Hippocampal formation (tissue), 2 donors: ENCODE measurements at regions not wholly inside any gene's neighbourhood (a gene's known extent, or its start where the extent isn't known, plus 50 kb on each side); places are given as distances from the start of the nearest gene placed in this dataset.

Experiments
- DNase-seq, 2 donors: peaks; one replicate each; lab custom pipeline; 2025; lab: John Stamatoyannopoulos, UW

- DNase-seq = no peak
These were observed 334.9 kb upstream of the DDX53 start for GRCh38 chrX:22664826-22665225.

DNA sequence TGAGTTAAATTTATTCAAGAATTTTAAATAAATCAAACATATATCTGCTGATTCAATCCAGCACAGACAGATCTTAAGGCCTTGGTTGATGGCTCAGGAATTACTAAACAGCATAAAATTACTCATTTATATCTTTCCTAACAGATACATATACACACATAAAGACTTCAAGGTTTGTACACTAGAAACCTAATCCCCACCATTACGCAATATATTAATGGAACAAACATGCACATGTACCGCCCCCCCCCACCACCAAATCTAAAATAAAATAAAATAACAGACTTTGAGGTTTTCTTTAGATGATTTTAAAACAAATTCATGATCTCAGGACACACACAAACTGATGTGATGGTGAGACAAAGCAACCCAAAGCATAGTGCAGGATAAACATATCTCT is 333.9 kb upstream of the DDX53 start:
- DNase-seq = no peak

DNA sequence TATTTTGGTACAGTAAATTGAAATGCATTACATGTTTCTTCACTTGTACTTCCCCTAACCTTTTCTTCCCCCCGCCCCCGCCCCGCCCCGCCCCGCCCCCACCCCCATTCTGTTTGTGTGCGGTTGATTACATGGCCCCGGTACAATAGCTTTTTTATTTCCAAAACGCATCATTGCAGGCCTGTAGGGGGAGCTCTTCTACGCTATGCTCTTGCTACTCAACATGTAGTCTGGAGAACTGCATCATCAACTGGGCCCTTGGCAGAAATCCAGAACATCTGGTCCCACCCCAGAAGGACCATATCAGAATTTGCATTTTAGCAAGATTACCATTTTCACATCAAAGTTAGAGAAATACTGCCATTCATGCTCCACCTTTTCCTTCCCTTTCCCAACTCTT is 333.3 kb upstream of the DDX53 start:
- DNase-seq = peak; percentile 8 to 36

DNA sequence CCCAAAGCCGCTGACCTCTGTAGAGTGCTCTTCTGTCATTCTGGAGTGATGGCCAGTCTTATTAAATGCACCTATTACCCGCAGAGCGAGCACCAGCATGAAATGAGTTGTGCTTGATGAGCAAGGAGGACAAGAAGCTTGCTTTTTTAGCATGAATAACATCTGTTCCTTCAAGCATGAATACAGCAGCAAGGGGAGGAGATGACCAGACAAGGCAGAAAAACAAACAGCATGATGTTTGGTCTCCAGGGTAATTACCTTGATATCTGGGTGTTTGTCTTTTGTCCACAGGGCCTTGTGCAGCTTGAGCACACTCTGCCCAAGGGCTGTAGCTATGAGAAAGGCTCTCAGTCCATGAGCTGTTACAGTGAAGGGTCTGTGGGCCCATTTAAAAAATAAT is 324.8 kb upstream of the DDX53 start:
- DNase-seq = no peak

DNA sequence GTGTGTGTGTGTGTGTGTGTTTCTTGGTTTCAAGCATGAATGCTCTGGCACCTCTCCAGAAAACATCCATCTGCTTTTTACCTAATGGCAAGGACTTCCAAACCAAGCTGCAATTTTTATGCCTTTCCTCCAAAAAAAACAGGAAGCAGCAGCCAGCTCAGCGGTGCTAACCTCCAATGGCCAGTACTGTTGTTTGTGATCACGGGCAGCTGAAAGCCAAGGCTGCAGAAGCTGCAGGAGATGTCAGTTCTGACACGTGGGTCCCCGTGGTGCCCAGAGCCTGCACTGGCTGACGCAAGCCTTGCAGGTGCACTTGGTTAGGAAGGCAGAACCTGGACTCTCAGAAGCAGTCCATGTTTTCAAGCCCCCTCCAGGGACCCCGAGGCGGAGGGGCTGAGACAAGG is 313.6 kb upstream of the DDX53 start:
- DNase-seq = no peak

- no peak for DNase-seq
These were observed 310.5 kb upstream of the DDX53 start for GRCh38 chrX:22689290-22689689.

GRCh38 chrX:22690116-22690515 is 309.6 kb upstream of the DDX53 start:
- no peak for DNase-seq

DNA sequence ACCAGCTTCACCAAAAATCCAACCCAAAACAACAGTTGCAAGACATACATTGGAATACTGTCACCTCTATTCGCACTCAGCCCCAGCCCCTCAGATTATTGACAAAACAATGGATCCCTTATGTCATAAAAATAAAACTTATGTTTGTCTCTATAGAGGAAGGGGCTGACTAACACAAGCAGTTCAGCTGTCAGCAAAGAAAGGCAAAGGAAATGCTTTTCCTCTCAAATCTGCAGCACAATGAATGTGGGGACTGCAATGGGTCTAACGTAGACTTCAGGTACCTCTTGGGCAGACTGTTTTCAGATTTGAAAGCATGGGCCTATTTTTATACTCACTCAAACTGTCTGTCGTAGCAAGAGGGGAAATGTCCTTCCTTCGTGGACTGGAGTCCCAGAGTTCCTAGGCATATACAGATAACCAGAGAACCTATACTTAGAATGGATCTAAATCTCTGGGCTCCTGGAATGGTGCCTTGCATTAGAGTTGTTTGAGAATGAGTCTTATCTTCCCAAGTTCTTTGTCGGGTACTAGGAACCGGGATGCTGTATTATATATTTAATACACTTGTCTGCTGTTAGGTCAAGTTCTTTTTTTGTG is 307.7 kb upstream of the DDX53 start:
- no peak for DNase-seq

DNA sequence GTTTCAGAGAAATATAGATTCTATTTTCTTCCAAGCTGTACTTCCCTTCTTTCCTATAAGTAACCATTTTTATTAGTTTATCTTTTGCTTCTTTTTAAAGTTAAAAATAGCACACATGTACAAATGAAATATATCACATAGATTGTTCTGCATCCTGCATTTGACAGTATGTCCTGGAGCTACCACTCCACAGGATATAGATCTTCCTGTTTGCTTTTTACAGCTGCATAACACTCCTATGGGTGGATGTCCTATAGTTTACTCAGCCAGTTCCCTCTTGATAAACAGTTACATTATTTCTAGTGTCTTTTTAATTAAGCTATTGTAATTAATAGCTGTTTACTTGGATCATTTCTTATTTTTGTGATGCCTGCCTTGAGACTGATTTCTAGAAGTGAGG is 301.6 kb upstream of the DDX53 start:
- no peak for DNase-seq

- no peak for DNase-seq
These were observed 300.1 kb upstream of the DDX53 start for GRCh38 chrX:22699581-22700091.

DNA sequence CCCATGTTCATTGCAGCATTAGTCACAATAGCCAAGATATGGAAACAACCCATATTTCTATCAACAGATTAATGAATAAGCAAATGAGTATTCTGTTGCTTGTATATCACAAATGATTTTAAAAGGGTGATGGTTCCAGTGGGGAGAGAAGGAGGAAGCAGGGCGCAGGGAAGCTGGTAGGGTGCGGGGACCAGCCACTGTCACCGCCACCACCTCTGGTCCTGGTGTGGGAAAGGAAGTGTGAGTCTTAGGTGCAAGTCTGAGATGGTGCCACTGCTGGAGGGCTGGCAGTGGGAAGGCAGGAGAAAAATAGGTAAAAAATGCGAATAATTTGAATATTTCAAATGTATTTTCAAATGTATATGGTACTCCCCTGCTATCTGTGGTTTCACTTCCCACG is 286.8 kb upstream of the DDX53 start:
- no peak for DNase-seq

DNA sequence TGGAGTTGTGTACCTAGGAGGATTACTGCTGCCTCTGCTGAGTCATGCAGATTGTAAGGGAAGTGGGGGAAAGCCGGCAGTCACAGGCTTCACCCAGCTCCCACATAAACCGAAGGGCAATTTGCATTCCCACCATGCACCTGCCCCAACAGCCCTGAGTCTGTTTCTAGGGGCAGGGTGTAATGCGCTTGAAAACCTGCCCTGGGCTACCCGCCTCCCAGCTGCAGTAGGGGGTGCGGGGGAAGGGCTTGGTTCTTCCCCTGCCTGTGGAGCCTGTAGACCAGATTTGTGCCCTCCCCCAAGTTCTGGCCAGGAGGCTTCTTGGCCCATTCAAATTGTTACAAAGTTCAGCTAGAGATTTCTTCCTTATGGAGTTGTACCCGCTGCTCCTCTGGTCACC is 269.2 kb upstream of the DDX53 start:
- DNase-seq = no peak

DNA sequence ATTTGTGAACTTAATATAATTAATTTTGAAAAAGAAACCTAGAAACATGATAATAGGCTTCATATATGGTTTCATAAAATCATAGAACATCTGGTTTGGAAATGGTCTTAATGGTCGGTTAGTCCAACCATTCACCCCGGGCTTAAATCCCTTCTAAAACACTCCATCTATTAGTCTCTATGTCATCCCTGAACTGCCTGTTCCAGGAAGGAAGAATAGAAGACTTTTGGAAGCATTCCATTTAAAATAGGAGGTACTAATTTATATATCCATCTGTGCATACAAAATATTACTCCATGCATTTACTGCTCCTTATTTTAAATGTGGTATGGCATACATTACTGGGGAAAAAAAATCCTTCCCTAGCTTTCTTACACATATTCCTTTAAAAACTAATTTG is 262.2 kb upstream of the DDX53 start:
- no peak for DNase-seq

DNA sequence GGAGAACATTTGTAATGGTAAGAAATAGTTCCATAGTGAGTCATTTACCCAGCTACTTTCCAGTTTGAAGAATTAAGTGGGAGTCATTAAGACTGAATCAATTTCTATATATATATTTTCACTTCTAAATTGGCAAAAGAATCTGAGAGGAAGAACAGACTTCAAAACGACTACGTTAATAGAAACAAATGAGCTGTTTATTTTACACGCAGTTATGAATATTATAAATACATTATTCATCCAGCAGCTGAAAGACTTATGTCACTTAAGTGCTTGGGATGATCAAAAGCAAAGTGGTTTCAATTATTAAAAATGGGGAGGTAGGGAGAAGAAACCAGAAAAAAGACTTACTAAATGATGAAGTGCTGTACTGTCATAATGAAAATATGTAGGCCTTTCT is 260.5 kb upstream of the DDX53 start:
- no peak for DNase-seq

- no peak for DNase-seq
These were observed 258.9 kb upstream of the DDX53 start for GRCh38 chrX:22740836-22741235.

DNA sequence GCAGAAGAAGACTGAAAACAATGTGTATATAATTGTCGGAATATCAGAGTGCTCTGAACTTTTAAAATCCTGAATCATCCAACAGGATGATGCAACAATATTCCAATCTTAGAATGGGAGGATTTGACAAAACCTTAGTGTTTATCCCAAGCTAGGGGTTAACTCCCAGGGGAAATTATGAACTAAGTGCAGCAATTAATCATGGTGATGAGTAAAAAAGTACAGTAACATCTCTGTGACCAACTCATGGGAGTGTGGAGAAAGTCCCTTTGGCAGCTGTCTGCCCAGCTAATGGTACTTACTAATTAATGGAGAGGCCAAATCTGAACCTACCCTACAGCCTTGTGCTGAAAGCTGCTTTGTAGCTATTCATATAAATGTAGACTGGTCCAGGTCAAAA is 257.6 kb upstream of the DDX53 start:
- DNase-seq = no peak

DNA sequence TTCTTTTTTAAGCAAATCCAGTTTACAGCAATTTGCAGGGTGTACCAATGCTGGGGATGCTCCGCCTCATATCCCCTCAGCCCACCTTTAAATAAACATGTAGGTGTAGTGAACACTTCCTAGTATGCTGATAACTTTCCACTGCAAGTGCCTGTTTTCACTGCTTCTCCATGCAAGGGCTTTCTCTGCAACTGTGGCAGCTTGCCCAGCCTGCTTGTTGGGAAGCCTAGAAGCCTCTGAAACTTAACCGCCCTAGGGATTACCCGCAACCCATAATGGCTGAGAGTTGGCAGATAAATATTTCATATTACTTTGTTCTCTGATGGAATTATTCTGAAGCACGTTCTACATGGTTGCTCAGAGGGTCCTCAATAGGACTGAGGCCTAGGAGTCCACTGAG is 253.7 kb upstream of the DDX53 start:
- DNase-seq = no peak

DNA sequence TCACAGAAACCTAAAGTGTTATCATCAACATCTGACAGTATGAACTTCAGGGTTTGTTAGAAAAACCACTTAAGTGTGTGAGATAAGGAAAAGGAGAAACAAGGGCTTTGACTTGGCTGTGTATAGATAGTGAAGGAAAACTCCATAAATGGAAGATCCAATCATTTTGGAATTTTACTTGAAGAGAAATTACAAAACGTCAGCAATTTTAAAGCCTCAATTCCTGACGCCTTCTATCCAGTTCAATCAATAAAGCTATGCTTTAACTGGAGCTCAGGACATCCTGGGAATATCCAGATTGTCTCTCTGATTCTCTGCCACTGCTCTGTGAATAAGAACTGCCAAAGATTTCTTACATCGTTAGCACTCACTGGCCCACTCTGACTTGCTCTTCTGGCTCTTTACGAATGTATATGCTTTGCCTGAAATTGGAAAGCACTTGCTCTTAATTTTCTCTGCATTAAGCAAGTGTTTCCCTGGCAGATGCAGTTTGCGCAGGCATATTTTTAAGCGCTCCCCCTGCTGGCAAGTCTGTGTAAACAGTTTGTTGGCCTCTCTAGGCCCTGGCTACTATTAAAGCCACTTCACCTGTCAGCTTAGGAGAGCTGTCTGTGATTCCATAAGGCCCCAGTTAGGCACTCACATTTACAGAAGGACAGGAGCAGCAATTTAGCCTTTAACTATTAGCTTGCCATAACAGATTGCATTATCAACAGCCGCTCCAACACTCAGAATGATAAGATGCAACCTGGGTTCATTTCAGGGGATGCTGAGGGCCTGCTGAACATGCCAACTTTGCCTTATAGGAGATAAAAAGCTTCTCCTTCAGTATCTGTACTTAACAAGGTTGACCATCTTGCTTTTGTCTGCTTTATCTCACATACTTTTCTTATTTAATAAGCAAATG is 251.4 kb upstream of the DDX53 start:
- peak; percentile 7 to 32 for DNase-seq

GRCh38 chrX:22758807-22759481 is 240.8 kb upstream of the DDX53 start:
- DNase-seq = no peak

GRCh38 chrX:22760513-22761057 is 239.2 kb upstream of the DDX53 start:
- no peak for DNase-seq

- no peak for DNase-seq
These were observed 211.5 kb upstream of the DDX53 start for GRCh38 chrX:22788221-22788620.

DNA sequence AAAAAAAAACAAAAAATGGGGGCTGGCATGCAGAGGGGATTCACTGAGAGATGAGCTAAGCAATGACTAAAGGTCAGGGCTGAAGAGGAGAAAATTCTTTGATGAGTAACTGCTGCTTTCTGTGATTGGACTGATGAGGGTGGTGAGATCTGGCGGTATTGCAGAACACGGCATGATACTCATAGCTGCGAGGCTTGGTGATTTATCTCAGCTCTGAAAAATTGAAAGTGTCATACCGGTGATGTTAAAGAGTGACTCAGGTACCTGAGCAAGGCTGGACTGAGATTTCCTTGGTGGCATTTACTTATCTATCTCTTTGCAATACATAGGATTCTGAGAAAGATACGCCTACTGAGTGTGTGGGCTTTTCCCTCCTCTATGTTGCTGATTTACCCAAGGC is 204.1 kb upstream of the DDX53 start:
- DNase-seq = no peak

- DNase-seq = no peak
These were observed 199.4 kb upstream of the DDX53 start for GRCh38 chrX:22800360-22800759.
